ENCODE measurements at regions not wholly inside any gene's neighbourhood (a gene's known extent, or its start where the extent isn't known, plus 50 kb on each side); places are given as distances from the start of the nearest gene placed in this dataset.

- TF ChIP-seq CTCF (IDR thresholded peaks at IDR 0.05; ENCODE audit: poor library complexity, severe bottlenecking) (no peak), POLR2AphosphoS5 (IDR thresholded peaks at IDR 0.05) (no peak), EP300 (conservative IDR thresholded peaks at IDR 0.05; ENCODE audit: poor library complexity, severe bottlenecking) (no peak), EZH2 (IDR thresholded peaks at IDR 0.05; ENCODE audit: borderline replicate concordance, insufficient read depth, low read length, poor library complexity, severe bottlenecking) (no peak), REST (IDR thresholded peaks at IDR 0.05; ENCODE audit: borderline replicate concordance) (no peak), MXI1 (conservative IDR thresholded peaks at IDR 0.05; ENCODE audit: poor library complexity, severe bottlenecking) (no peak), RAD21 (conservative IDR thresholded peaks at IDR 0.05) (no peak), SMC3 (conservative IDR thresholded peaks at IDR 0.05; ENCODE audit: poor library complexity) (no peak), TAF1 (IDR thresholded peaks at IDR 0.05; ENCODE audit: low read depth) (no peak)
Observed at GRCh38 chr6:108778421-108779186, 69.6 kb upstream of the ARMC2 start.

Data from neural cell (in vitro differentiated cells).